ENCODE measurements at regions not wholly inside any gene's neighbourhood (a gene's known extent, or its start where the extent isn't known, plus 50 kb on each side); places are given as distances from the start of the nearest gene placed in this dataset.
"Not testable (repeated sequence)": the region's sequence is repeated elsewhere in the genome, so short reads cannot be mapped to it uniquely, and the experiment has no call there.

DNA sequence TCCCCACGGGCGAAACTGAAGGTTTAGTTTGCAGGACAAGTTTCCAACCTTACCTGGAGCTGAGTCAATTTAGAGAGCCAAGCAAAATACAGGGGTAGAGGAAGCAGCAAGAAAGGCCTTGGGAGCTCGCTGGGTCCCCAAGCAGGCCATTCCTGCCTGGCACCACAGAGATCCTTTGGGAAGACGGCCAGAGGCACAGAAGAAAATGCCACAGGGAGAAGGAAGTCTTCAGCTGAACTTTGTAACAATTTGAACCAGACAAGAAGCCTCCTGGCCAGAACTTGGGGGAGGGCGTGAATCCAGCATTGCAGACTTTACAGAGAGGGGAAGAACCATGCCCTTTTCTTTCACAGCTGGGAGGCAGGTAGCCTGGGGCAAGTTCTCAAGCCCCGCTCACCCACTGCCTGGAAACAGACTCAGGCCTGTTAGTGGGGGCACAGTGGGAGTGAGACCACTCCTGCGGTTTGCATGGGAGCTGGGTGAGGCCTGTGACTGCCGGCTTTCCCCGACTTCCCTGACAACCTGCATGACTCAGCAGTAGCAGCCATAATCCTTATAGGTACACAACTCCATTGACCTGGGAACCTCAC is 259.4 kb downstream of the SETD4 start:
- TF ChIP-seq CTCF (tag by site-specific recombination; IDR thresholded peaks at IDR 0.05); YY1 (tag by site-specific recombination; IDR thresholded peaks at IDR 0.05); KLF10 (tag by site-specific recombination; IDR thresholded peaks at IDR 0.05); ZNF830 (tag by site-specific recombination; IDR thresholded peaks at IDR 0.05; ENCODE audit: low read depth); WT1 (tag by site-specific recombination; IDR thresholded peaks at IDR 0.05); ZNF133 (tag by site-specific recombination; IDR thresholded peaks at IDR 0.05); ZNF302 (tag by site-specific recombination; IDR thresholded peaks at IDR 0.05; ENCODE audit: low read depth); PRDM10 (tag by site-specific recombination; IDR thresholded peaks at IDR 0.05); ZNF530 (tag by site-specific recombination; IDR thresholded peaks at IDR 0.05; ENCODE audit: low read depth); ZNF335 (tag by site-specific recombination; conservative IDR thresholded peaks at IDR 0.05); EGR2 (tag by site-specific recombination; IDR thresholded peaks at IDR 0.05; ENCODE audit: low read depth): not testable (repeated sequence)
- TF ChIP-seq, protein P1, sequence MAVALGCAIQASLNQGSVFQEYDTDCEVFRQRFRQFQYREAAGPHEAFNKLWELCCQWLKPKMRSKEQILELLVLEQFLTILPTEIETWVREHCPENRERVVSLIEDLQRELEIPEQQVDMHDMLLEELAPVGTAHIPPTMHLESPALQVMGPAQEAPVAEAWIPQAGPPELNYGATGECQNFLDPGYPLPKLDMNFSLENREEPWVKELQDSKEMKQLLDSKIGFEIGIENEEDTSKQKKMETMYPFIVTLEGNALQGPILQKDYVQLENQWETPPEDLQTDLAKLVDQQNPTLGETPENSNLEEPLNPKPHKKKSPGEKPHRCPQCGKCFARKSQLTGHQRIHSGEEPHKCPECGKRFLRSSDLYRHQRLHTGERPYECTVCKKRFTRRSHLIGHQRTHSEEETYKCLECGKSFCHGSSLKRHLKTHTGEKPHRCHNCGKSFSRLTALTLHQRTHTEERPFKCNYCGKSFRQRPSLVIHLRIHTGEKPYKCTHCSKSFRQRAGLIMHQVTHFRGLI (tag by site-specific recombination; IDR thresholded peaks at IDR 0.05): not testable (repeated sequence)

Measured in HEK293 (cell line).